ENCODE measurements at regions not wholly inside any gene's neighbourhood (a gene's known extent, or its start where the extent isn't known, plus 50 kb on each side); places are given as distances from the start of the nearest gene placed in this dataset.
"Not testable (repeated sequence)": the region's sequence is repeated elsewhere in the genome, so short reads cannot be mapped to it uniquely, and the experiment has no call there.

- no peak for DNase-seq (ENCODE audit: low read depth in 2 of 2)
Observed at GRCh38 chr10:106078895-106079576, 1085.5 kb downstream of the SORCS1 start.

GRCh38 chr10:106076496-106076895 lies 1088.0 kb downstream of the SORCS1 start:
- no peak for DNase-seq (ENCODE audit: low read depth in 2 of 2)

- no peak for DNase-seq (ENCODE audit: low read depth in 2 of 2)
Observed at GRCh38 chr10:106053061-106053460, 1111.4 kb downstream of the SORCS1 start.

GRCh38 chr10:106044503-106044902 lies 1120.0 kb downstream of the SORCS1 start:
- DNase-seq (ENCODE audit: low read depth in 2 of 2), result no peak

DNA sequence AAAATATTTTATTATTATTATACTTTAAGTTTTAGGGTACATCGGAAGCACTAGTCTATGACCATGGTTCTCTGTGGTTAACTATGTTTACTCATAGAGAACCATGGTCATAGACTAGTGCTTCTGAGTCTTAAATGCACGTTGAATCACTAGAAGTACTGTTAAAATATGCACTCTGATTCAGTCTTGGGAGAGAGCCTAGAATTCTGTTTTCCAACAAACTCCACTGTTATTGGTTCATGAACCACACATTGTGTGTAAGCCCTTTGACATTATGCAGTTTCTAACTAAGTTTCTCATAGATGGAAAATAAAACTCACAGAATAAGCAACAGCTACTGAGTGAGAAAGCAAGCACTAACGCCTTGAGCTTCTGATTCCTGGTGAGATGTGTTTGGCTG lies 1120.6 kb downstream of the SORCS1 start:
- DNase-seq (ENCODE audit: low read depth in 2 of 2), result no peak

DNA sequence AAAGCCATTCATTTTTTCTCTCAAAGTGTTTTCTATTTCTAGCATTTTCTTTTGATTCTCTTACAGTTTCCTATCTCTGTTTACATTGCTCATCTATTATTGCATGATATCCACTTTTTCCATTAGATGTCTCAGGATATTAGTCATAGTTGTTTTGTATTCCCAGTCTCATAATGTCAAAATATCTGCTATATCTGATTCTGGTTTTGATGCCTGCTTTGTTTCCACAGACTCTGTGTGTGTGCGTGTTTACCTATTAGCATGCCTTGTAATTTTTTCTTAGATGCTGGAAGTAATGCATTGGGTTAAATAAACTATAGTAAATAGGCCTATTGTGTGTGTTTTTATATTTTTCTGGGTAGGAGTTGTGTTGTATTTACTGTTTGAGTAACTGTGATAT lies 1126.3 kb downstream of the SORCS1 start:
- DNase-seq (ENCODE audit: low read depth in 2 of 2), result no peak

DNA sequence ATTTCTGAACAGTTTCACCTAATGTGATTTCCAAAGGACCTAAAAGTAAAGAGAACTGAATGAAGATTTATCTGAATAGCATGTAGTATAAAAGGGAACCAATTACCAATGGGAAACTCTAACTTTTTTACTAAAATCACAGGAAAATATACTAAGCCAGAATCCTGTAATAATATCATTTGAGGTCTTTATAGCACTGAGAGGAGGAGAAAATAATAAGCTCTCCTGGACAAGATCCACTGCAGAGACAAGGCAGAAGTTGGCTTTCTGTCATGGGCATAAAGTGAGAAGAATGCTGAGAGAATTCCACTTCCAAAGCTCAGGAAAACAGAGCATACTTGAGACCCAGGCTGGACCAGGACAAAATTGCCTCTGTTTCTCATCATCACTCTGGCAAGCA lies 1131.4 kb downstream of the SORCS1 start:
- DNase-seq (ENCODE audit: low read depth in 2 of 2), result no peak

DNA sequence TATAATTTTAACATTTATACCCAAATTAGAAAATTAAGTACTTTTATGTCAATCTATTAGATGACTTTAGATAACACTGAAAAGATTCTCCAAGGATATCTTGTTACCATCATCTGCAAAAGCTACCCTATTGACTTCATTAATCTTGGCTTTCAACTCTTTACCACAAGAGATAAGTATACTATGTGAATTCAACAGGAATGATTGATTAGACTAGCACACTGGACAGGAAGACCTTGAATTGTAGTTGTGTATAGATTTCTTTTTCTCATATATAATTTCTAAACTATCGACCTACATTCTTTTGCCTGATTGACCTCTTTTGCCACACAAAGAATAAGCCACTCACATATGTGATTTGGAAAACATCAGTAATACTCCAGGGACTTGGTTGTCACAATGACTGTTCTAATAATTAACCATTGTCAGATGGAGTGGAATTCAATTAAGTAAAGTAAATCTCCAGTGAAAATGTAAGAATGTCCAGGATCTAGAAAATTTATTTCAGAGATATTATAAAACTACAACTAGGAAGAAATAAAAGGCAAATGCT lies 1132.0 kb downstream of the SORCS1 start:
- DNase-seq (ENCODE audit: low read depth in 2 of 2), result no peak

DNA sequence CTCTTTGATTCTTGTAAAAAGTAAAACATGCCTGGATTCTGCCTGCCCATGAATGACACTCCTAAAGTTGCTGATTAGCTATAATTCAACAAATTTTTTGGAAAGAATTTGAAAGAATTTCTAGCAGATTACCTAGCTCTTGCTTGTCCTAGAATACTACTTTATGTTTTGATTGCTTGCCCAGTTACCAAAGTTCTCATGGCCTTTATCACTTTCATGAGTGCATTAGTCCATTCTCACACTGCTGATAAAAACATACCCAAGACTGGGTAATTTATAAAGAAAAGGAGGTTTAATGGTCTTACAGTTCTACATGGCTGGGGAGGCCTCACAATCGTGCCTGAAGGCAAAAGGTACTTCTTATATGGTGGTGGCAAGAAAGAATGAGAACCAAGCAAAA lies 1137.3 kb downstream of the SORCS1 start:
- DNase-seq (ENCODE audit: low read depth in 2 of 2), result no peak

DNA sequence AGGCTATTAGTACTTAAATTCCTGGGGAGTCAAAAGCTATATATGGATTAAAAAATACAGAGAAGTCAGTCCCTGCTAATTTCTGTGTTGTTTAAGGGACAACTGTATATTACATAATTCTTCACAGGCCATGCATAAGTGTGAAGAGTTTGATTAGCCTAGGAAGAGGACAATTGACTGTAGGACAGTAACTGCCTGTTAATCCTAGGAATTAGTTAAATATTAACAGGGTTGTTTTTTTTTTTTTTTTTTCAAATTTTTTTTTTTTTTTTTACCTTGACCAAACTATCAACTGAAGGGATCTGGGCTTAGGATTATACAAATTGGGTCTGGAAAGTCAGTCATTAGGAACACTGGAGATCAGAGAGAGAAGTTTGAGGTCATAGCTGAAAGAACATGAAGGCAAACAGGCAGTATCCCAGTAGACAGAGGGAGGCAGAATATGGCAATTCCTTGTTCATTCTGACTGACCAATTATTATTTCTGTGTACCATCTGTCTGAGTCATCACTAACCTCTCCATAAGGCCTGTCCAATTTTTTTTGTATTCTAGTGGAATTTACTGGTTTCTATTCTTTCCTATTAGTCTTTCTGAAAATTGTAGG lies 1139.2 kb downstream of the SORCS1 start:
- no peak for DNase-seq (ENCODE audit: low read depth in 2 of 2)

- no peak for DNase-seq (ENCODE audit: low read depth in 2 of 2)
Observed at GRCh38 chr10:106023329-106023728, 1141.2 kb downstream of the SORCS1 start.

DNA sequence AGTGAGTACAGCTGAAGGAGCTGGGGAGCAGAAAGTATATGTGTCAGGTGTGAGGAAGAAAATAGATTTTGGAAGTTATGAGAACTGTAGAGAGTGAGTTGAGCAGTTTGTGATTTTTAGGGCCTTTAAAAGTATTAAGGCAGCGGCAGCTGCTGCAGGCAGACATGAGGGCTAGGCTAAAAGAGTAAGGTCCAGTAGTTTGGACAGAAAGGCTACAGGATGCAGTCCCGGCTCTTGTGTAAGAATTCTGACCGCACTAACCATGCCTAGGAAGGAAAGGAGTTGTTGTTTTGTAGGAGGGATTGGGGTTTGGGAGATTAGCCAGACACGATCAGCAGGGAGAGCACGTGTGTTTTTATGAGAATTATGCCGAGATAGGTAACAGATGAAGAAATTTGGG lies 1144.9 kb downstream of the SORCS1 start:
- not testable (repeated sequence) for DNase-seq (ENCODE audit: low read depth in 2 of 2)

- DNase-seq (ENCODE audit: low read depth in 2 of 2), result not testable (repeated sequence)
Observed at GRCh38 chr10:106015369-106016199, 1148.9 kb downstream of the SORCS1 start.

DNA sequence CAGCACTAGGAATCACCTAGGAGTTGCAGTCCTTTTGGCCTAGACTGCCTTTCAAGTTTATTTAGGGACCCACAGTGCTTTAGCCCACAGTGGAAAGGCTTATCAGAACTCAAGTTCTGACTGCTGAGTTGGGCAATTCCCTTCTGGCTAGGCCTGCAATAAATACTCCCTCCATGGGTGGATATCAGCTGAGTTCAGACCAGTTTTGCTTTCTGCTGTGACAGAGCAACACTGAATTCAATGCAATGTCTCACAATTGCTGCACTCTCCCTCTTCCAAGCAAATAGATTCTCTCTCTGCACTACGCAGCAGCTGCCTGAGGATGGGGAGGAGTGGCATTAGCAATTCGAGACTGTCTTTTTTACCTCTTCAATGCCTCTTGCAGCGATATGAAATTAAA lies 1153.3 kb downstream of the SORCS1 start:
- DNase-seq (ENCODE audit: low read depth in 2 of 2), result no peak

- DNase-seq (ENCODE audit: low read depth in 2 of 2), result no peak
Observed at GRCh38 chr10:106000721-106001120, 1163.8 kb downstream of the SORCS1 start.

GRCh38 chr10:105993609-105994008 lies 1170.9 kb downstream of the SORCS1 start:
- no peak for DNase-seq (ENCODE audit: low read depth in 2 of 2)

DNA sequence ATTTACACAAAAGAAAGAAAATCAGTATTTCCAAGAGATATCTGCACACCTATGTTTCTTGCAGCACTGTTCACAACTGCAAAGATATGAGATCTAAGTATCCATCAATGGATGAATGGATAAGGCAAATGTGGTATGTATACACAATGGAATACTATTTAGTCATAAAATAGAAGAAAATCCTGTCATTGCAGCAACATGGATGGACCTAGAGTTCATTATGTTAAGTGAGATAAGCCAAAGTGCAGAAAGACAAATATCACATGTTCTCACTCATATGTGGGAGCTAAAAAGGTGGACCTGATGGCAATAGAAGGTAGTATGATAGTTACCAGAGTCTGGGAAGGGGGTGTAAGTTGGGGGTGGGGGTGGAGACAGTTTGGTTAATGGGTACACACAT lies 1171.6 kb downstream of the SORCS1 start:
- no peak for DNase-seq (ENCODE audit: low read depth in 2 of 2)

- no peak for DNase-seq (ENCODE audit: low read depth in 2 of 2)
Observed at GRCh38 chr10:105990529-105990928, 1174.0 kb downstream of the SORCS1 start.

- DNase-seq (ENCODE audit: low read depth in 2 of 2), result no peak
Observed at GRCh38 chr10:105989995-105990394, 1174.5 kb downstream of the SORCS1 start.

GRCh38 chr10:105988848-105989247 lies 1175.7 kb downstream of the SORCS1 start:
- no peak for DNase-seq (ENCODE audit: low read depth in 2 of 2)

DNA sequence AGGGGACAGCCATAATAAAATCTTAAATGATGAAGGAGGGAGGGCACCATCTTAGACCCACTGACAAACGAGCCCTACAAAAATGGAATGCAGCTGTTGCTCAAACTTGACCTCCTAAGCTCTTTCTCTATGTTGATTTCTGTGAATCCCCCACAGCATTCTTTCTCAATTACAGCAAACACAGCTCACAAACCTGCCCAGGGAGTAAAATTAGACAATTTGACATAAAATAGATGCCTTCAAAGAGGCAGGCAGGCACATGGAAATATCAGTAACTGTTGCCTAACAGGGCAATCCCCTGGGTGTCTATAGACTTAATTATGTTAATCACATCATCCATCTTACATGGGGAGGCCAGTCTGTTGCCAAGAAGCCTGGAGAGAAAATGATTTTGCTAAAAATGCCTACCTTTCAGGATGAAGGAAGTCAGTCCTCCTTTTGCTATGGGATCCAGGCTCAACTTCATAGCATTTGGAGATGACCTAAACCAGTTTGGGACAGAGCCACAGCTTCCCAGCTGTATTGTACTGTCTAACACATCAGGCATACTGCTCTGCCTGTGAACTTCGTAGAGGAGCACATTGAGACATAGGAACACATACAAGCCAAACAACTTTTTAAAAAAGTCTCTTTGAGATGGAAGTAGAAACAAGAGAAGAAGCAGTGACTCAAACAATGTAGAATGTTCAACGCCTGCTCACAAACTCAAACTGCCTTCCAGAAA lies 1177.4 kb downstream of the SORCS1 start:
- no peak for DNase-seq (ENCODE audit: low read depth in 2 of 2)

DNA sequence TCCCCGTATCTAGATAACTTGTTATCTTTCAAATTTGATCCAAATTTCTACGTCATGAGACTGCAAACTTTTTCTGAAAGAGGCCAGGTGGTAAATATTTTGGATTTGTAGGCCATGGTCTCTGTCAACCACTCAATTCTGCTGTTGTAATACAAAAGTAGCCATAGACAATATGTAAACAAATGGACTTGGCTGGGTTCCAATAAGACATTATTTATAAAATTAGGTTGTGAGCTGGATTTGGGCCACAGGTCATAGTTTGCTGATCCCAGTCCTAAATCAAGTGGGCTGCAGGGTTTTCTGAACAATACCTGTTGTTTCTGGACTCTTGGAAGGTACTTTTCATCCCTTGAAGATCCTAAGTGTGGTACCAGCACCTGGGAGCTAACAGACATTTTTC lies 1178.0 kb downstream of the SORCS1 start:
- DNase-seq (ENCODE audit: low read depth in 2 of 2), result no peak

Data from stimulated activated CD8-positive, alpha-beta memory T cell treated with anti-CD3 and anti-CD28 coated beads, Interleukin-2, amount 100 ng/mL, for 48 hours (primary cell).